IPS DF 6.9 (cell line): ENCODE measurements at regions not wholly inside any gene's neighbourhood (a gene's known extent, or its start where the extent isn't known, plus 50 kb on each side); places are given as distances from the start of the nearest gene placed in this dataset.

Experiments used
- DNase-seq: peaks from one replicate; pipeline ENCODE4 v3.0.0-alpha.2; 2013; ENCODE audit warnings: low read depth, low spot score
- H3K27ac ChIP-seq: one replicate; pipeline ENCODE4 v1.5.1; 2013; ENCODE audit warnings: low read length, control low read depth
- H3K27me3 ChIP-seq: 2 replicates; pipeline ENCODE4 v1.6.1; 2013; ENCODE audit warnings: mild to moderate bottlenecking, low read length; ENCODE audit not compliant: control insufficient read depth, insufficient read depth
- H3K36me3 ChIP-seq: 2 replicates; pipeline ENCODE4 v1.6.1; 2013; ENCODE audit warnings: low read length; ENCODE audit not compliant: control insufficient read depth, insufficient read depth
- H3K4me1 ChIP-seq: 2 replicates; pipeline ENCODE4 v1.6.1; 2013; ENCODE audit warnings: low read length; ENCODE audit not compliant: control insufficient read depth, insufficient read depth
- H3K4me3 ChIP-seq: 2 replicates; pipeline ENCODE4 v1.5.1; 2013; ENCODE audit warnings: mild to moderate bottlenecking, low read length
- H3K9me3 ChIP-seq: 2 replicates; pipeline ENCODE4 v1.6.1; 2013; ENCODE audit warnings: low read length, inconsistent platforms; ENCODE audit not compliant: control insufficient read depth, insufficient read depth
- WGBS: extraction: QIAGEN DNeasy Blood & Tissue Kit; methylation state at CpG from one replicate; pipeline ENCODE4 v1.1.7; 2013; ENCODE audit warnings: mixed read lengths, missing lambda C conversion rate; ENCODE audit not compliant: insufficient read length, insufficient coverage; 5-methylcytosine and 5-hydroxymethylcytosine counted together

DNA sequence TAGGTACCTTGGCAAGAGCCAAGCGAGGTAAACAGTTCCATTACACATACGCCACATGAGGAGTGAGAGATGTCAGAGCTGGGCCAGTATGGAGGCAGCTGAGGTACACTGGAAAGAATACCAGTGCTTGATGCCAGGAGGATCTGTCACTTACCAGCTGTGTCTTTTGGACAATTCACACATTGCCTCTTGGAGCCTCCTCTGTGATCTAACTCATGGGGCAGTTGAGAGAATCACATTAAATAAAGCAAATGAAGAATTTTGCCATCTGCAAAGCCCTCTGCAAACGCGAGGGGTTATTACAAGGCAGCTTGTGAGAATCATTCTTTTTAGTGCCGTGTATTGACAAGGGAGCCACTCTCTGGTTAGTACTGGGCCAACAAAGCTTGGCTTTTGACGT is 429.7 kb upstream of the KLF4 start:
- WGBS: no CpG with 5 or more reads among the region's 6 CpGs
- DNase-seq: no peak
- Histone ChIP-seq H3K9me3 (no peaks in the 10 kb centered on the region), H3K4me3 (no peak overlapping the region), H3K4me1 (0 out of 2 replicates have a peak, but pooled peaks cover 2% of the 10 kb centered on the region), H3K27me3 (no peaks in the 10 kb centered on the region), H3K36me3 (no peaks in the 10 kb centered on the region), H3K27ac (no peak overlapping the region)

DNA sequence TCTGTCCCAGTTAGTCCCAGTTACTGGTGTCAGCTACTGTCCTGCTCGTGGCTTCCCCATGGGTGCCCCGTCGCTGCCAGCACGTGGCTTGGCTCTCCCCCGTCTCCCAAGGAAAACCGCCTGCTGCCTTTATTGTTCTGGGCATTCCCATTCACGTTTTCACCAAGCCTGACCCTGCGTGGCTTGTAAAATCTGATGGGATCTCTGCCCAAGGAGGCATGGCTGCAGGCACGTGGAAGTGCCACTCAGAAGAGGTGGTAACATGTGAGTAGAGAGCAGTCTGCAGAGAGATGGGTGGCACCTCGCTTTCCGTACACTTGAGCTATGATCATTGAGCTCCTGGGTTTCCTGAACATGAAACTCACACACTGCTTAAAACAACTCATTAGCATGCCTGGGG is 429.2 kb upstream of the KLF4 start:
- no peak for DNase-seq
- H3K9me3 ChIP-seq: no peaks in the 10 kb centered on the region
- H3K4me1 ChIP-seq: 0 out of 2 replicates have a peak, but pooled peaks cover 2% of the 10 kb centered on the region
- no peak overlapping the region for H3K27ac ChIP-seq
- H3K27me3 ChIP-seq: no peaks in the 10 kb centered on the region
- H3K4me3 ChIP-seq: no peak overlapping the region
- no CpG with 5 or more reads among the region's 11 CpGs for WGBS
- H3K36me3 ChIP-seq: no peaks in the 10 kb centered on the region

GRCh38 chr9:107914151-107914550 is 424.6 kb upstream of the KLF4 start:
- no peak for DNase-seq
- Histone ChIP-seq H3K4me3 (no peak overlapping the region), H3K27me3 (no peaks in the 10 kb centered on the region), H3K36me3 (no peaks in the 10 kb centered on the region), H3K27ac (no peak overlapping the region), H3K4me1 (0 out of 2 replicates have a peak, but pooled peaks cover 2% of the 10 kb centered on the region), H3K9me3 (no peaks in the 10 kb centered on the region)
- WGBS: no CpG with 5 or more reads among the region's 1 CpG

DNA sequence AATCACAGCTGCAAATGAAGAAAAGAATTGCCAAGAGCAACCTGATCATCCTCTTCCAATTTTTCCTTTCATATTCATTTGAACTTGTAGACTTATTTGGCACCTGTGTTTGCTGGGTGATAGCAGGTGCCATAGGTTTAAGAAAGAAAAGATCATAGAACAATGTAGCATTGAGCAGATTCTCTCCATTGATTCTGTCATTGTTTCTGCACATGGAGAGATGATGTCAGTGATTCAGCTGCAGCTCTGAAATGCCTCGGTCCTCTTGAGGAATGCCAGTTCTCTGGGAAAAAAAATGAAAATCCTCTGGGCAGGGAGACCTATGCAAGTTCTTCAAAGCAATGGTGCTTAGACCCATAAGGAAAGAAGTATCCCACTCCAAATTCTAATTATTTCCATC is 418.1 kb upstream of the KLF4 start:
- no peaks in the 10 kb centered on the region for H3K36me3 ChIP-seq
- H3K4me3 ChIP-seq: no peak overlapping the region
- DNase-seq: no peak
- no CpG with 5 or more reads among the region's 1 CpG for WGBS
- H3K27me3 ChIP-seq: no peaks in the 10 kb centered on the region
- H3K9me3 ChIP-seq: no peaks in the 10 kb centered on the region
- H3K27ac ChIP-seq: no peak overlapping the region
- H3K4me1 ChIP-seq: no peaks in the 10 kb centered on the region

GRCh38 chr9:107907255-107907654 is 417.7 kb upstream of the KLF4 start:
- Histone ChIP-seq H3K36me3 (no peaks in the 10 kb centered on the region), H3K27me3 (no peaks in the 10 kb centered on the region), H3K27ac (no peak overlapping the region), H3K9me3 (no peaks in the 10 kb centered on the region), H3K4me3 (no peak overlapping the region), H3K4me1 (no peaks in the 10 kb centered on the region)
- no CpG with 5 or more reads among the region's 3 CpGs for WGBS
- no peak for DNase-seq

GRCh38 chr9:107906074-107906473 is 416.5 kb upstream of the KLF4 start:
- H3K27ac ChIP-seq: no peak overlapping the region
- no peak overlapping the region for H3K4me3 ChIP-seq
- no peaks in the 10 kb centered on the region for H3K36me3 ChIP-seq
- H3K4me1 ChIP-seq: no peaks in the 10 kb centered on the region
- no peaks in the 10 kb centered on the region for H3K9me3 ChIP-seq
- H3K27me3 ChIP-seq: no peaks in the 10 kb centered on the region
- no CpG with 5 or more reads among the region's 1 CpG for WGBS
- DNase-seq: no peak

DNA sequence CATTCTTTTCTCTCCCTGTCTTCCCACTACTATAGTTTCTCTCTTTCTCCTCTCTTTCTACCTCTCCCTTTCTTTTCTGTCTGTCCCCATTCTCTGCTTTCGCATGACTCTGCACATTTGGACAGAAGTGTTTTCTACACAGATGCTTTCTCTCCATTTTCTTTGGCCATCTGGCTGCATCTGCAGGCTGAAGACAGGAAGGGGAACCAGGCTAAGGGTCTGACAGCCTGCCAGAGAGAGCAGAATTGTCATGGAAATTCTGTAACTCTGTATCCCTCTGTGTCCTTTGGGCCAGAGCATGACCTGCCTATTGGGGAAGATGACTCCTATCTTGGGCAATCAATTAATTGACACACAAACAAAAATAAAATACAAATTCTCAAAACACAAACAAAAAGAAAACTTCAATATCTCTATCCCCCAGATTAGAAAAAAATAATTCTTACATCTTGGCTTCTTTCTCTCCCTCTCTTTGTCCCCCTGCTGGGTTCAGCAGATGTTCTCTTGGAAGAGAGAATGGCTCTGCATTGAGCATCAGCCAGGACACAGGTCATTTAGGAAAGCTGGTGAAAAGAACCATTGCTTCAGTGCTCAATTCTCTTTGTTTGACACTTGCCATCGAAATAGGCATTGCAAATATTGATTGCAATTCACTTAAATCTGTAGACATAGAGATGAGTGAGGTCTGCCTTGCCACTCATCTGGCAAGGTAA is 415.9 kb upstream of the KLF4 start:
- DNase-seq: no peak
- no peak overlapping the region for H3K4me3 ChIP-seq
- WGBS: no CpG with 5 or more reads among the region's 2 CpGs
- H3K27me3 ChIP-seq: no peaks in the 10 kb centered on the region
- no peak overlapping the region for H3K27ac ChIP-seq
- H3K9me3 ChIP-seq: no peaks in the 10 kb centered on the region
- H3K36me3 ChIP-seq: no peaks in the 10 kb centered on the region
- H3K4me1 ChIP-seq: no peaks in the 10 kb centered on the region

DNA sequence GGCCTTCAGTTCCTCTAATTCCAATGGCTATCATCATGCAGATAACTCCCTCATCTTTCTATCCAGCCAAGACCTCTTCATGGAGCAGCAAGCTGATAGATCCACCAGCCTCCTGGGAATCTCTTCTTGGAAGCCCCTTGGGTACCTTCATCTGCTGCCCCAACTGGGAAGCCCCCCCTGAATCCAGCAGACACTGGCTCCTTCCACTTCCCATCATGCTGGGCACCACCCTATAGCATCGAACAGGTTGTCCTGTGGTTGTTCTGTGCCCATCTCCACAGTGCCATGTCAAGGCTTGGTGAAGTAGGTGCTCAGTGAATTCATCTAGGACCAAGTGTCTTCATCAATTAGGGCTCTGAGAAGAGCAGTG is 410.4 kb upstream of the KLF4 start:
- WGBS: no CpG with 5 or more reads among the region's 1 CpG
- no peaks in the 10 kb centered on the region for H3K36me3 ChIP-seq
- DNase-seq: no peak
- H3K27me3 ChIP-seq: no peaks in the 10 kb centered on the region
- H3K27ac ChIP-seq: no peak overlapping the region
- no peak overlapping the region for H3K4me3 ChIP-seq
- H3K4me1 ChIP-seq: no peaks in the 10 kb centered on the region
- no peaks in the 10 kb centered on the region for H3K9me3 ChIP-seq

GRCh38 chr9:107898761-107899160 is 409.2 kb upstream of the KLF4 start:
- Histone ChIP-seq H3K36me3 (no peaks in the 10 kb centered on the region), H3K4me3 (no peak overlapping the region), H3K4me1 (peaks cover 3% of the 10 kb centered on the region), H3K27me3 (no peaks in the 10 kb centered on the region), H3K9me3 (no peaks in the 10 kb centered on the region), H3K27ac (no peak overlapping the region)
- no peak for DNase-seq
- WGBS: no CpG with 5 or more reads among the region's 2 CpGs

DNA sequence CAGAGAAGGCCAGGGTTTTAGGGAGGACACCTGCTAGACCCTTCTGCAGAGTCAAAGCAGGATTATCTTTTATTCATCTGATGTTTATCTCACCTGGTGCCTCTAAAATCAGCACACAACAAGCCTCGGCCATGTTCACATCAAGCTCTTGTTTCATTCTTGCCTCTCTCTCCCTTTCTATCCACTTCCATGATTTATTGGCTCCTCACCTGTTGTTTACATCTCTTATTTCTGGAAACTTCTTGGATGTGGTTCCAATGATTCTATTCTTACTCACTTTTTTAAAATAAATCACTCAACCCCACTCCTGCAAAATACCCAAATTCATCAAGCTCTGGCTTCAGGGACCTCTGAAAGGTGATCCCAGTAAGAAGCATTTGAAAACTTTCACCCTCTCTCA is 407.0 kb upstream of the KLF4 start:
- no peak overlapping the region for H3K27ac ChIP-seq
- H3K4me1 ChIP-seq: peaks cover 3% of the 10 kb centered on the region
- H3K27me3 ChIP-seq: no peaks in the 10 kb centered on the region
- WGBS: no CpG with 5 or more reads among the region's 1 CpG
- no peaks in the 10 kb centered on the region for H3K9me3 ChIP-seq
- no peak overlapping the region for H3K4me3 ChIP-seq
- H3K36me3 ChIP-seq: no peaks in the 10 kb centered on the region
- no peak for DNase-seq

GRCh38 chr9:107895501-107896001 is 406.0 kb upstream of the KLF4 start:
- Histone ChIP-seq H3K27ac (no peak overlapping the region), H3K9me3 (no peaks in the 10 kb centered on the region), H3K4me1 (peaks cover 3% of the 10 kb centered on the region), H3K4me3 (no peak overlapping the region), H3K27me3 (no peaks in the 10 kb centered on the region), H3K36me3 (no peaks in the 10 kb centered on the region)
- DNase-seq: no peak
- WGBS: no CpG with 5 or more reads among the region's 8 CpGs
